WI38 (cell line): ENCODE measurements at regions not wholly inside any gene's neighbourhood (a gene's known extent, or its start where the extent isn't known, plus 50 kb on each side); places are given as distances from the start of the nearest gene placed in this dataset.

Experiments
- H3K4me3 ChIP-seq: 2 replicates; pipeline ENCODE4 v1.5.1; 2011; ENCODE audit warnings: low read depth, mild to moderate bottlenecking, control low read depth, low read length
- CTCF ChIP-seq: IDR thresholded peaks from 2 replicates; pipeline ENCODE4 v1.5.1; 2012; ENCODE audit warnings: low read depth, mild to moderate bottlenecking, control low read depth, low read length

- TF ChIP-seq CTCF, result no peak
- H3K4me3 ChIP-seq, result no peak overlapping the region
Measured at GRCh38 chr15:70493376-70493775, 270.0 kb downstream of the UACA start.

GRCh38 chr15:70492240-70493177 lies 270.8 kb downstream of the UACA start:
- TF ChIP-seq CTCF, result no peak
- no peak overlapping the region for H3K4me3 ChIP-seq

GRCh38 chr15:70491641-70492040 lies 271.7 kb downstream of the UACA start:
- no peak overlapping the region for H3K4me3 ChIP-seq
- TF ChIP-seq CTCF, result no peak

- H3K4me3 ChIP-seq, result no peak overlapping the region
- TF ChIP-seq CTCF, result no peak
Measured at GRCh38 chr15:70491201-70491621, 272.1 kb downstream of the UACA start.

GRCh38 chr15:70490838-70491155 lies 272.6 kb downstream of the UACA start:
- H3K4me3 ChIP-seq, result no peak overlapping the region
- TF ChIP-seq CTCF, result no peak

GRCh38 chr15:70490148-70490837 lies 273.1 kb downstream of the UACA start:
- TF ChIP-seq CTCF, result no peak
- no peak overlapping the region for H3K4me3 ChIP-seq
